SK-N-SH (cell line): ENCODE measurements at regions not wholly inside any gene's neighbourhood (a gene's known extent, or its start where the extent isn't known, plus 50 kb on each side); places are given as distances from the start of the nearest gene placed in this dataset.

Experiments
- CTCF ChIA-PET: fragments of 300-600, 350-600 bp; formaldehyde crosslinking; extraction: SDS; loops from one replicate; lab custom pipeline; 2021; lab: Yijun Ruan, JAX
- POLR2A ChIA-PET: fragments of 350-600 bp; sonication (Branson Sonifier 250); formaldehyde crosslinking; extraction: SDS; loops from one replicate; lab custom pipeline; 2020; ENCODE audit warnings: antibody characterized with exemption, inconsistent platforms; lab: Yijun Ruan, JAX
- DNase-seq: peaks from one replicate; pipeline ENCODE4 v3.0.0; 2012
- H2AFZ ChIP-seq: fragments of 200-600 bp; sonication (generic); 2 replicates; pipeline ENCODE4 v1.8.1; 2016; ENCODE audit warnings: antibody characterized with exemption, mild to moderate bottlenecking, low read depth
- H3F3A ChIP-seq: fragments of 200-600 bp; sonication (generic); replicated peaks from 2 replicates; pipeline ENCODE3; 2016; ENCODE audit warnings: antibody characterized with exemption, mild to moderate bottlenecking; ENCODE audit not compliant: insufficient read depth
- H3K27ac ChIP-seq, 2 experiments: fragments of 200-500 bp in 1 of 2; fragments of 200-600 bp in 1 of 2; sonication (Bioruptor generic) in 1 of 2; sonication (generic), shearing (Covaris generic) in 1 of 2; 2 replicates each; pipeline versions ENCODE4 v1.5.1 to v1.6.1; 2014 to 2016; ENCODE audit warnings: low read depth in 2 of 2, inconsistent platforms in 1 of 2, low read length in 1 of 2, mild to moderate bottlenecking in 1 of 2, mixed read lengths in 1 of 2
- H3K27me3 ChIP-seq: fragments of 200-600 bp; sonication (generic), shearing (Covaris generic); 2 replicates; pipeline ENCODE4 v1.6.1; 2016; ENCODE audit warnings: mixed run types; ENCODE audit not compliant: insufficient read depth
- H3K36me3 ChIP-seq, 2 experiments: fragments of 200-500 bp in 1 of 2; fragments of 200-600 bp in 1 of 2; sonication (Bioruptor generic) in 1 of 2; sonication (generic) in 1 of 2; replicated peaks in 1 of 2; 2 replicates each; pipeline versions ENCODE3 to v1.5.1; 2014 to 2016; ENCODE audit warnings: low read length in 1 of 2, mild to moderate bottlenecking in 1 of 2; ENCODE audit not compliant: insufficient read depth in 2 of 2, control insufficient read depth in 1 of 2
- H3K4me1 ChIP-seq, 2 experiments: fragments of 200-500 bp in 1 of 2; fragments of 200-600 bp in 1 of 2; sonication (Bioruptor generic) in 1 of 2; sonication (generic), shearing (Covaris generic) in 1 of 2; 2 replicates each; pipeline versions ENCODE4 v1.5.1 to v1.6.1; 2014 to 2016; ENCODE audit warnings: low read depth in 1 of 2, low read length in 1 of 2, mixed run types in 1 of 2; ENCODE audit not compliant: insufficient read depth in 2 of 2, control insufficient read depth in 1 of 2
- H3K4me2 ChIP-seq: fragments of 200-600 bp; sonication (generic), shearing (Covaris generic); 2 replicates; pipeline ENCODE4 v1.6.1; 2017; ENCODE audit warnings: mixed run types
- H3K4me3 ChIP-seq, 2 experiments: fragments of 200-500 bp in 1 of 2; fragments of 200-600 bp in 1 of 2; sonication (Bioruptor generic) in 1 of 2; sonication (generic), shearing (Covaris generic) in 1 of 2; 2 replicates each; pipeline versions ENCODE4 v1.5.1 to v1.8.1; 2014 to 2016; ENCODE audit warnings: low read depth in 2 of 2, inconsistent platforms in 1 of 2, low read length in 1 of 2, mild to moderate bottlenecking in 1 of 2, mixed read lengths in 1 of 2, moderate library complexity in 1 of 2
- H3K79me2 ChIP-seq: fragments of 200-600 bp; sonication (generic); 2 replicates; pipeline ENCODE4 v1.8.1; 2017; ENCODE audit warnings: mild to moderate bottlenecking; ENCODE audit not compliant: insufficient read depth
- H3K9ac ChIP-seq: fragments of 200-600 bp; sonication (generic); 2 replicates; pipeline ENCODE4 v1.6.1; 2017; ENCODE audit warnings: mixed run types
- H3K9me2 ChIP-seq: fragments of 200-600 bp; sonication (generic); 2 replicates; pipeline ENCODE4 v1.6.1; 2017; ENCODE audit warnings: mixed run types
- H3K9me3 ChIP-seq: fragments of 200-600 bp; sonication (generic); 2 replicates; pipeline ENCODE4 v1.6.1; 2017; ENCODE audit warnings: mixed run types, mild to moderate bottlenecking, moderate library complexity
- H4K20me1 ChIP-seq: fragments of 200-600 bp; sonication (generic); 2 replicates; pipeline ENCODE4 v1.6.1; 2017; ENCODE audit warnings: mild to moderate bottlenecking, mixed run types; ENCODE audit not compliant: insufficient read depth
- CHD2 ChIP-seq: fragments of 150-350 bp; IDR thresholded peaks from 2 replicates; pipeline ENCODE4 v1.6.1; 2018; ENCODE audit warnings: low read length; ENCODE audit not compliant: partially characterized antibody
- CTCF ChIP-seq: fragments of 200-600 bp; sonication (generic); IDR thresholded peaks from 2 replicates; pipeline ENCODE4 v1.6.1; 2017; ENCODE audit warnings: antibody characterized with exemption, mild to moderate bottlenecking, moderate library complexity
- ELF1 ChIP-seq: IDR thresholded peaks from 2 replicates; pipeline ENCODE4 v1.4.0; 2012
- EZH2phosphoT487 ChIP-seq: fragments of 200-600 bp; sonication (generic); IDR thresholded peaks from 2 replicates; pipeline ENCODE4 v1.6.1; 2017; ENCODE audit warnings: low read depth, mixed run types, mild to moderate bottlenecking, antibody characterized with exemption, moderate library complexity, borderline replicate concordance
- IRF3 ChIP-seq: fragments of 150-350 bp; IDR thresholded peaks from 2 replicates; pipeline ENCODE4 v1.6.1; 2016; ENCODE audit warnings: mild to moderate bottlenecking, low read depth, low read length
- MAX ChIP-seq: IDR thresholded peaks from 2 replicates; pipeline ENCODE4 v1.4.0; 2012; ENCODE audit warnings: low read depth
- MEF2A ChIP-seq: IDR thresholded peaks from 2 replicates; pipeline ENCODE4 v1.4.0; 2012; ENCODE audit warnings: low read depth, borderline replicate concordance
- NRF1 ChIP-seq: IDR thresholded peaks from 2 replicates; pipeline ENCODE4 v1.6.1; 2012; ENCODE audit warnings: low read depth, mild to moderate bottlenecking, low read length
- POLR2AphosphoS5 ChIP-seq: IDR thresholded peaks from 2 replicates; pipeline ENCODE4 v1.6.1; 2012; ENCODE audit warnings: low read depth, low read length
- RAD21 ChIP-seq: IDR thresholded peaks from 2 replicates; pipeline ENCODE4 v1.6.1; 2012; ENCODE audit warnings: mild to moderate bottlenecking, low read length
- RCOR1 ChIP-seq: fragments of 150-350 bp; IDR thresholded peaks from 2 replicates; pipeline ENCODE4 v1.6.1; 2017; ENCODE audit warnings: antibody characterized with exemption, low read length
- REST ChIP-seq: IDR thresholded peaks from 2 replicates; pipeline ENCODE4 v1.6.1; 2012; ENCODE audit warnings: mild to moderate bottlenecking, low read depth, low read length, moderate library complexity
- RXRA ChIP-seq: IDR thresholded peaks from 2 replicates; pipeline ENCODE4 v1.4.0; 2012; ENCODE audit warnings: low read depth, mild to moderate bottlenecking, borderline replicate concordance
- SIN3A ChIP-seq: IDR thresholded peaks from 2 replicates; pipeline ENCODE4 v1.6.1; 2012; ENCODE audit warnings: low read depth, mild to moderate bottlenecking, low read length, moderate library complexity, borderline replicate concordance
- TAF1 ChIP-seq: IDR thresholded peaks from 2 replicates; pipeline ENCODE4 v1.6.1; 2012; ENCODE audit warnings: low read depth, mild to moderate bottlenecking, low read length, moderate library complexity, borderline replicate concordance
- TCF12 ChIP-seq: IDR thresholded peaks from 2 replicates; pipeline ENCODE4 v1.4.0; 2012
- TEAD4 ChIP-seq: IDR thresholded peaks from 2 replicates; pipeline ENCODE4 v1.4.0; 2012; ENCODE audit warnings: mild to moderate bottlenecking, borderline replicate concordance; ENCODE audit not compliant: insufficient read depth
- USF1 ChIP-seq: IDR thresholded peaks from 2 replicates; pipeline ENCODE4 v1.4.0; 2012; ENCODE audit warnings: low read depth, borderline replicate concordance
- YY1 ChIP-seq: IDR thresholded peaks from 2 replicates; pipeline ENCODE4 v1.4.0; 2012; ENCODE audit warnings: low read depth, mild to moderate bottlenecking
- WGBS: methylation state at CpG from one replicate; pipeline ENCODE4 v1.1.6; 2017; ENCODE audit warnings: low lambda C conversion rate; 5-methylcytosine and 5-hydroxymethylcytosine counted together

DNA sequence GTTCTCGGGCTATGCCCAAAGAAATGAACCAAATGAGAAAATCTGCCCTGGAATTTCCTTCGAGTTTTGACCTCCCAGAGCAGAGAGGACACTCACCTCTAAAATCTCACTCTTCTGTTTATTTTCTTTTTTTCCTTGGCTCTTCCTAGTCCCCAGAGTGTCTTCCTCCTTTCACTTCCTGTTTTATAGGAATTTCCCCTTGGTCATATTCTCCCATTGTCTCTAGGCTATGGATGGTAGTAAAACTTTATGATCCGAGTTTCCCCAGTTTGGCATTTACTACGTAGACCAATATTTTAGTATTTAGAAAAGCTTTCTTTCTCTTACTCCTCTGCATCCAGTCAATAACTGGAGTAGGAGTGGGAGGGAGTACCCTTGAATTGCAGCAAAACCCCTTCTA, 354.5 kb upstream of the ZNF608 start:
- H3K27me3 ChIP-seq = no peaks in the 10 kb centered on the region
- H3K4me2 ChIP-seq = no peak overlapping the region
- no peaks in the 10 kb centered on the region for H3F3A ChIP-seq
- no peak overlapping the region for H2AFZ ChIP-seq
- H3K36me3 ChIP-seq = no peaks in the 10 kb centered on the region
- H3K9me3 ChIP-seq = peaks cover 5% of the 10 kb centered on the region; the same call in 1 of the 2 replicates
- CTCF ChIA-PET = no interaction called here
- POLR2A ChIA-PET = no interaction called here
- no peaks in the 10 kb centered on the region for H3K9me2 ChIP-seq
- no peak for DNase-seq
- no peaks in the 10 kb centered on the region; a peak in 1 of 4 replicates for H3K4me1 ChIP-seq
- H3K79me2 ChIP-seq = no peaks in the 10 kb centered on the region
- H4K20me1 ChIP-seq = no peaks in the 10 kb centered on the region
- no peak overlapping the region for H3K27ac ChIP-seq
- H3K9ac ChIP-seq = no peak overlapping the region
- no peak overlapping the region for H3K4me3 ChIP-seq
- 92% methylated on average over 4 of the region's 4 CpGs for WGBS
- TF ChIP-seq NRF1 (no peak), YY1 (no peak), POLR2AphosphoS5 (no peak), TCF12 (no peak), RCOR1 (no peak), EZH2phosphoT487 (no peak)
- TF ChIP-seq, all 33 proteins: peak for 0

DNA sequence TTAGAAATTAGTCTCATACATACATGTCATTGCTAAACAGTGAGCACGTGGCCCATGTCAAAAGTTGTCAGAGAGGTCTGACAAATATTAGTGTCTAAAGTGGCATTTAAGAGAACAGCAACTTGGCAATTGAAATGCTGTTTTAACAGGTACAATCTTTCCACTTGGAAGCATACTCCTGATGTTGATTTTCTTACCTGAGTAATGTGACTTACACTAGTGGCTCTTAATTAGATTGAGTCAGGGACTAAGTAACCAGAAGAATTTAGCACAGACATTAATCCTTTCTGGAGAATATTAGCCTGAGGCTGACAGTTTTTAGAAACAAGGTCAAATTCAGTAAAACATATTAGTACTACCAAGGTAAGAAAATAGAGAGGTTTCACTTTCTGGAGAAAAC, 357.0 kb upstream of the ZNF608 start:
- Histone ChIP-seq H3K36me3 (no peaks in the 10 kb centered on the region), H3K9me3 (no peaks in the 10 kb centered on the region), H3K27me3 (no peaks in the 10 kb centered on the region), H3K4me1 (no peaks in the 10 kb centered on the region; a peak in 1 of 4 replicates)
- CTCF ChIA-PET = no interaction called here
- WGBS = 71% methylated on average over 1 of the region's 1 CpG
- no peak for DNase-seq
- TF ChIP-seq MAX (no peak), TCF12 (no peak), SIN3A (no peak), USF1 (no peak), IRF3 (no peak), RXRA (no peak), TAF1 (no peak), REST (no peak), RCOR1 (no peak), NRF1 (no peak), CHD2 (no peak), MEF2A (no peak), CTCF (no peak), YY1 (no peak), ELF1 (no peak), RAD21 (no peak), TEAD4 (no peak)
- TF ChIP-seq, all 33 proteins: peak for 0
- H3K27ac ChIP-seq = no peak overlapping the region
- no peaks in the 10 kb centered on the region for H4K20me1 ChIP-seq
- no peak overlapping the region for H3K4me3 ChIP-seq
- H3K4me2 ChIP-seq = no peak overlapping the region
- POLR2A ChIA-PET = no interaction called here
- peak overlapping the region; percentile 3; the same call in 1 of the 2 replicates for H2AFZ ChIP-seq
- no peaks in the 10 kb centered on the region for H3K9me2 ChIP-seq
- H3K79me2 ChIP-seq = no peaks in the 10 kb centered on the region
- H3F3A ChIP-seq = no peaks in the 10 kb centered on the region
- no peak overlapping the region for H3K9ac ChIP-seq
